OCI-LY3 (cell line): ENCODE measurements at regions not wholly inside any gene's neighbourhood (a gene's known extent, or its start where the extent isn't known, plus 50 kb on each side); places are given as distances from the start of the nearest gene placed in this dataset.

Experiments used
- CTCF ChIP-seq: fragments of 200-600, 300-600 bp; sonication (generic); IDR thresholded peaks from 2 replicates; pipeline ENCODE4 v1.5.1; 2014; ENCODE audit warnings: antibody characterized with exemption, low read length, low read depth
- EZH2phosphoT487 ChIP-seq: fragments of 200-600 bp; shearing (Covaris generic); IDR thresholded peaks from 2 replicates; pipeline ENCODE4 v1.6.1; 2018; ENCODE audit warnings: antibody characterized with exemption, mixed run types, low read depth

GRCh38 chr11:70952191-70952590 is 300.2 kb downstream of the SHANK2 start:
- TF ChIP-seq CTCF: no peak
- TF ChIP-seq EZH2phosphoT487: no peak
